ENCODE measurements at regions not wholly inside any gene's neighbourhood (a gene's known extent, or its start where the extent isn't known, plus 50 kb on each side); places are given as distances from the start of the nearest gene placed in this dataset.

GRCh38 chr6:81816380-81816779 lies 63.9 kb upstream of the TENT5A start:
- 46% methylated on average over 2 of the region's 2 CpGs for WGBS
- H3K4ac ChIP-seq (ENCODE audit: low read depth in 1 of 2, low read length in 2 of 2) = no peak overlapping the region
- H2BK5ac ChIP-seq (ENCODE audit: low read depth, low read length, poor library complexity, severe bottlenecking) = no peak overlapping the region
- no peak overlapping the region for H3K18ac ChIP-seq (ENCODE audit: low read depth in 1 of 2, low read length in 2 of 2)
- no peak overlapping the region for H3K4me3 ChIP-seq (ENCODE audit: insufficient read depth in 1 of 2, low read depth in 1 of 2, low read length in 2 of 2)
- no peak overlapping the region for H2AFZ ChIP-seq (ENCODE audit: low read depth, low read length)
- no peak overlapping the region for H3K23ac ChIP-seq (ENCODE audit: low read length in 2 of 2)
- no peak overlapping the region for H3K14ac ChIP-seq (ENCODE audit: low read length in 2 of 2)
- H4K91ac ChIP-seq (ENCODE audit: low read length) = no peak overlapping the region
- no peaks in the 10 kb centered on the region for H3K4me1 ChIP-seq (ENCODE audit: control insufficient read depth, insufficient read depth, low read depth, low read length)
- H4K8ac ChIP-seq (ENCODE audit: low read length) = no peak overlapping the region
- H2BK120ac ChIP-seq (ENCODE audit: low read depth, low read length) = no peak overlapping the region
- H3K27me3 ChIP-seq (ENCODE audit: control insufficient read depth in 1 of 2, insufficient read depth in 1 of 2, low read length in 2 of 2) = no peaks in the 10 kb centered on the region
- no peak overlapping the region for H2BK12ac ChIP-seq (ENCODE audit: low read length in 2 of 2)
- no peak overlapping the region for H2AK5ac ChIP-seq (ENCODE audit: low read length, severe bottlenecking)
- no peak overlapping the region for H3K27ac ChIP-seq (ENCODE audit: low read length, poor library complexity, severe bottlenecking)
- H3K36me3 ChIP-seq (ENCODE audit: control insufficient read depth in 1 of 2, insufficient read depth in 2 of 2, low read depth in 1 of 2, low read length in 2 of 2) = no peaks in the 10 kb centered on the region
- H2BK15ac ChIP-seq (ENCODE audit: low read depth, poor library complexity, severe bottlenecking) = no peak overlapping the region
- no peaks in the 10 kb centered on the region for H3K9me3 ChIP-seq (ENCODE audit: control insufficient read depth, low read length)
- H3K79me1 ChIP-seq (replicated peaks; ENCODE audit: low read length, poor library complexity, severe bottlenecking) = no peaks in the 10 kb centered on the region
- H3K9ac ChIP-seq (ENCODE audit: low read length) = no peak overlapping the region
- no peak overlapping the region for H3K4me2 ChIP-seq (ENCODE audit: low read length, poor library complexity, severe bottlenecking)
- peak; percentile 6 for DNase-seq

DNA sequence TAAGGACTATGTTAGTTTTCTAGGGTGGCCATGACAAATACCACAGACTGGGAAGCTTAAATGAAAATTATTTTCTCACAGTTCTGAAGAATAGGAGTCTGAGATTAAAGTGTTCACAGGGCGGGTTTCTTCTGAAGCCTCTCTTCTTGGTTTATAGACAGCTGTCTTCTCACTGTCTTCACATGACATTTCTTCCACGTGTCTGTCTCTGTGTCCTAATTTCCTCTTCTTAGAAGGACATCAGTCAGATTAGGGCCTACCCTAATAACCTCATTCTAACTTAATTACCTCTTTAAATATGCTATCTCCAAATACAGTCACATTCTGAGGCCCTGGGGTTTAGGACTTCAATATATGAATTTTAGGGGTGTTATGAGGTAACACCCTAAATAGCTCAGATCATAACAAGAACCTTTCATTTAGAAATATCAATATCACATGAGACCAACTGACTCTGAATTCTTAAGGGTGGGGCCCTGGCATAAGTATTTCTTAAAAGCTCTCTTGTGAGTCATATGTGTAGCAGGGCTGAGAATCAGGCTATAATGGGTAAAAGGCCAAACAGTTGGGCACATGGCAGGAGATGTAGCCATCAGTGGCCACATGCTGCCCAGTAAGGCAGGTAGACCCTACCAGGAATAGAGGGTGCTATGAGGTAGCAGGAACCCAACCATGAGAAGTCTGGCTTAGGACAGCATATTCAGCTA lies 62.0 kb upstream of the TENT5A start:
- Histone ChIP-seq H3K18ac (ENCODE audit: low read depth in 1 of 2, low read length in 2 of 2) (peak overlapping the region in 1 of 2 experiments; percentile 59), H2BK15ac (ENCODE audit: low read depth, poor library complexity, severe bottlenecking) (no peak overlapping the region), H2BK5ac (ENCODE audit: low read depth, low read length, poor library complexity, severe bottlenecking) (no peak overlapping the region), H3K4ac (ENCODE audit: low read depth in 1 of 2, low read length in 2 of 2) (no peak overlapping the region), H3K27ac (ENCODE audit: low read length, poor library complexity, severe bottlenecking) (no peak overlapping the region), H4K8ac (ENCODE audit: low read length) (no peak overlapping the region), H2BK12ac (ENCODE audit: low read length in 2 of 2) (peak overlapping the region; percentile 67 to 75), H3K27me3 (ENCODE audit: control insufficient read depth in 1 of 2, insufficient read depth in 1 of 2, low read length in 2 of 2) (no peaks in the 10 kb centered on the region), H4K91ac (ENCODE audit: low read length) (no peak overlapping the region), H3K4me1 (ENCODE audit: control insufficient read depth, insufficient read depth, low read depth, low read length) (no peaks in the 10 kb centered on the region), H3K9ac (ENCODE audit: low read length) (no peak overlapping the region), H2AFZ (ENCODE audit: low read depth, low read length) (no peak overlapping the region), H3K79me1 (replicated peaks; ENCODE audit: low read length, poor library complexity, severe bottlenecking) (no peaks in the 10 kb centered on the region), H2BK120ac (ENCODE audit: low read depth, low read length) (no peak overlapping the region), H3K4me3 (ENCODE audit: insufficient read depth in 1 of 2, low read depth in 1 of 2, low read length in 2 of 2) (no peak overlapping the region), H2AK5ac (ENCODE audit: low read length, severe bottlenecking) (no peak overlapping the region), H3K14ac (ENCODE audit: low read length in 2 of 2) (no peak overlapping the region), H3K9me3 (ENCODE audit: control insufficient read depth, low read length) (no peaks in the 10 kb centered on the region), H3K36me3 (ENCODE audit: control insufficient read depth in 1 of 2, insufficient read depth in 2 of 2, low read depth in 1 of 2, low read length in 2 of 2) (no peaks in the 10 kb centered on the region), H3K4me2 (ENCODE audit: low read length, poor library complexity, severe bottlenecking) (no peak overlapping the region), H3K23ac (ENCODE audit: low read length in 2 of 2) (no peak overlapping the region)
- WGBS = 61% methylated on average over 2 of the region's 2 CpGs
- peak; percentile 17 for DNase-seq

GRCh38 chr6:81813305-81813704 lies 60.8 kb upstream of the TENT5A start:
- no peaks in the 10 kb centered on the region for H3K9me3 ChIP-seq (ENCODE audit: control insufficient read depth, low read length)

DNA sequence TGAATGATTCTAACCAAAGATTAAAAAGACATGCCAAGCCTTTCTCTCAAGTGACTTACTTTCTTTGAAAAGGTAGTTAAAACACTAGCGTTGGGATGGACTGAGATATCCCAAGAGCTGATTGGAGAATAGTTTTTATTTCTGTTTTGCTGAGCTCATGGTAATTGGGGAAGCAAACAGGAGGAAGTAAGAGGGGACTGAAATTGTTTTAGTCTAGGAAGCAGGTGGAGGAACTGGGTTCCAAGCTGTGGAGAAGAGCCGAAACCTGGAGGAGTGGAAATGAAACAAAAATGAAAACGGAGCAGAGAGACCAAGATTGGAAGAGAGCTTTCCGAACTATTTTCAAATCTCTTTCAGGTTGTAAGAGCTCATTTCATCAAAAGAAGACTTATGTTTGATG lies 59.9 kb upstream of the TENT5A start:
- DNase-seq = no peak
- no peak overlapping the region for H2BK12ac ChIP-seq (ENCODE audit: low read length in 2 of 2)
- no peaks in the 10 kb centered on the region for H3K79me1 ChIP-seq (replicated peaks; ENCODE audit: low read length, poor library complexity, severe bottlenecking)
- no peak overlapping the region for H4K91ac ChIP-seq (ENCODE audit: low read length)
- no peak overlapping the region for H2BK120ac ChIP-seq (ENCODE audit: low read depth, low read length)
- no peak overlapping the region for H2AFZ ChIP-seq (ENCODE audit: low read depth, low read length)
- no peak overlapping the region for H3K23ac ChIP-seq (ENCODE audit: low read length in 2 of 2)
- H3K4ac ChIP-seq (ENCODE audit: low read depth in 1 of 2, low read length in 2 of 2) = no peak overlapping the region
- no peaks in the 10 kb centered on the region for H3K9me3 ChIP-seq (ENCODE audit: control insufficient read depth, low read length)
- no peak overlapping the region for H3K14ac ChIP-seq (ENCODE audit: low read length in 2 of 2)
- no peak overlapping the region for H3K18ac ChIP-seq (ENCODE audit: low read depth in 1 of 2, low read length in 2 of 2)
- H4K8ac ChIP-seq (ENCODE audit: low read length) = no peak overlapping the region
- H2AK5ac ChIP-seq (ENCODE audit: low read length, severe bottlenecking) = no peak overlapping the region
- H2BK5ac ChIP-seq (ENCODE audit: low read depth, low read length, poor library complexity, severe bottlenecking) = no peak overlapping the region
- no peak overlapping the region for H3K4me2 ChIP-seq (ENCODE audit: low read length, poor library complexity, severe bottlenecking)
- no peak overlapping the region for H2BK15ac ChIP-seq (ENCODE audit: low read depth, poor library complexity, severe bottlenecking)
- H3K27ac ChIP-seq (ENCODE audit: low read length, poor library complexity, severe bottlenecking) = no peak overlapping the region
- no peaks in the 10 kb centered on the region for H3K36me3 ChIP-seq (ENCODE audit: control insufficient read depth in 1 of 2, insufficient read depth in 2 of 2, low read depth in 1 of 2, low read length in 2 of 2)
- H3K9ac ChIP-seq (ENCODE audit: low read length) = no peak overlapping the region
- H3K4me1 ChIP-seq (ENCODE audit: control insufficient read depth, insufficient read depth, low read depth, low read length) = no peaks in the 10 kb centered on the region
- no peaks in the 10 kb centered on the region for H3K27me3 ChIP-seq (ENCODE audit: control insufficient read depth in 1 of 2, insufficient read depth in 1 of 2, low read length in 2 of 2)
- no peak overlapping the region for H3K4me3 ChIP-seq (ENCODE audit: insufficient read depth in 1 of 2, low read depth in 1 of 2, low read length in 2 of 2)
- 88% methylated on average over 4 of the region's 4 CpGs for WGBS

More at GRCh38 chr6:81813305-81813704, 60.8 kb upstream of the TENT5A start:
- Histone ChIP-seq H3K4me2 (ENCODE audit: low read length, poor library complexity, severe bottlenecking) (no peak overlapping the region), H4K8ac (ENCODE audit: low read length) (no peak overlapping the region), H3K18ac (ENCODE audit: low read depth in 1 of 2, low read length in 2 of 2) (no peak overlapping the region), H4K91ac (ENCODE audit: low read length) (no peak overlapping the region), H3K36me3 (ENCODE audit: control insufficient read depth in 1 of 2, insufficient read depth in 2 of 2, low read depth in 1 of 2, low read length in 2 of 2) (no peaks in the 10 kb centered on the region), H2BK12ac (ENCODE audit: low read length in 2 of 2) (no peak overlapping the region), H2AK5ac (ENCODE audit: low read length, severe bottlenecking) (no peak overlapping the region), H3K27ac (ENCODE audit: low read length, poor library complexity, severe bottlenecking) (no peak overlapping the region), H3K4me1 (ENCODE audit: control insufficient read depth, insufficient read depth, low read depth, low read length) (no peaks in the 10 kb centered on the region), H3K14ac (ENCODE audit: low read length in 2 of 2) (no peak overlapping the region), H3K4me3 (ENCODE audit: insufficient read depth in 1 of 2, low read depth in 1 of 2, low read length in 2 of 2) (no peak overlapping the region), H3K27me3 (ENCODE audit: control insufficient read depth in 1 of 2, insufficient read depth in 1 of 2, low read length in 2 of 2) (no peaks in the 10 kb centered on the region), H2BK15ac (ENCODE audit: low read depth, poor library complexity, severe bottlenecking) (no peak overlapping the region), H3K4ac (ENCODE audit: low read depth in 1 of 2, low read length in 2 of 2) (no peak overlapping the region), H2BK5ac (ENCODE audit: low read depth, low read length, poor library complexity, severe bottlenecking) (no peak overlapping the region), H2BK120ac (ENCODE audit: low read depth, low read length) (no peak overlapping the region), H2AFZ (ENCODE audit: low read depth, low read length) (no peak overlapping the region), H3K9ac (ENCODE audit: low read length) (no peak overlapping the region), H3K23ac (ENCODE audit: low read length in 2 of 2) (no peak overlapping the region), H3K79me1 (replicated peaks; ENCODE audit: low read length, poor library complexity, severe bottlenecking) (no peaks in the 10 kb centered on the region)
- no peak for DNase-seq

All from mesenchymal stem cell (in vitro differentiated cells and primary cell).